ENCODE measurements at regions not wholly inside any gene's neighbourhood (a gene's known extent, or its start where the extent isn't known, plus 50 kb on each side); places are given as distances from the start of the nearest gene placed in this dataset.

- TF ChIP-seq REST (tag by site-specific recombination; IDR thresholded peaks at IDR 0.05) = no peak
- no peak for TF ChIP-seq ZNF792 (tag by site-specific recombination; IDR thresholded peaks at IDR 0.05)
- no peak for TF ChIP-seq SETDB1 (IDR thresholded peaks at IDR 0.05; ENCODE audit: insufficient read length, low read length)
Observed at GRCh38 chr5:97243353-97243752, 60.3 kb upstream of the RIOK2 start.
